ENCODE measurements at regions not wholly inside any gene's neighbourhood (a gene's known extent, or its start where the extent isn't known, plus 50 kb on each side); places are given as distances from the start of the nearest gene placed in this dataset.

DNA sequence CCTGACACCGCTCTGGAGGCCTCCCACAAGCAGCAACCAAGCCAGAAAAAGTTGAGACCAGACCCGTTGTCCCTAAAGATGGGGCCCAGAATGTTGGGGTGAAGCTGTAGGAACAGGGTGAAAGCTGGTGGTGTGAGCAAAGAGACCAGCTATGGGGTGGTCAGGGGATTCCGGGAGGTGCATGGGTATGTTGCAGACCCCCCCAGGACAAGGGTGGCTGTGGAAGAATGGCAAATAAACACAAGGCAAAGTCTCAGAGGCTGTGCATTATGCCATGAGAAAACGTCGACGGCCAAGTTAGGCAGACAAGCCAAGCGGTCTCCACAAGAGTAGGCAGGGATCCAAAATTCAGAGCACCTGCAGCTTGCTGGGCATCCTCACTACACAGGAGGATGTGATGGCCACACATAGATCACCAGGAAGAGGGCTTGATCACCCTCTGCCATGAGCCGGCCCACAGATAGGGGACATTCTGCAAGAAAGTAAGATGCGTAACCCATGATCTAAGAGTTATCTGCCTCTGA is 58.8 kb upstream of the KCNA1 start:
- no peak for ATAC-seq
- TF ChIP-seq ZC3H10 (CRISPR knock-in tag; IDR thresholded peaks at IDR 0.05): no peak
- TF ChIP-seq TCF4 (CRISPR knock-in tag; IDR thresholded peaks at IDR 0.05; ENCODE audit: borderline replicate concordance): no peak
- no peak for TF ChIP-seq ARNTL (CRISPR knock-in tag; IDR thresholded peaks at IDR 0.05; ENCODE audit: borderline replicate concordance, low read depth)
- TF ChIP-seq, protein P1, sequence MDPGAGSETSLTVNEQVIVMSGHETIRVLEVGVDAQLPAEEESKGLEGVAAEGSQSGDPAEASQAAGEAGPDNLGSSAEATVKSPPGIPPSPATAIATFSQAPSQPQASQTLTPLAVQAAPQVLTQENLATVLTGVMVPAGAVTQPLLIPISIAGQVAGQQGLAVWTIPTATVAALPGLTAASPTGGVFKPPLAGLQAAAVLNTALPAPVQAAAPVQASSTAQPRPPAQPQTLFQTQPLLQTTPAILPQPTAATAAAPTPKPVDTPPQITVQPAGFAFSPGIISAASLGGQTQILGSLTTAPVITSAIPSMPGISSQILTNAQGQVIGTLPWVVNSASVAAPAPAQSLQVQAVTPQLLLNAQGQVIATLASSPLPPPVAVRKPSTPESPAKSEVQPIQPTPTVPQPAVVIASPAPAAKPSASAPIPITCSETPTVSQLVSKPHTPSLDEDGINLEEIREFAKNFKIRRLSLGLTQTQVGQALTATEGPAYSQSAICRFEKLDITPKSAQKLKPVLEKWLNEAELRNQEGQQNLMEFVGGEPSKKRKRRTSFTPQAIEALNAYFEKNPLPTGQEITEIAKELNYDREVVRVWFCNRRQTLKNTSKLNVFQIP (CRISPR knock-in tag; IDR thresholded peaks at IDR 0.05; ENCODE audit: borderline replicate concordance, low read depth): no peak
- TF ChIP-seq BACH2 (CRISPR knock-in tag; IDR thresholded peaks at IDR 0.05; ENCODE audit: borderline replicate concordance): no peak
- TF ChIP-seq ZFP3 (CRISPR knock-in tag; IDR thresholded peaks at IDR 0.05): no peak
- TF ChIP-seq OSR1 (CRISPR knock-in tag; IDR thresholded peaks at IDR 0.05): no peak
- no peak for TF ChIP-seq CSDC2 (CRISPR knock-in tag; IDR thresholded peaks at IDR 0.05)

DNA sequence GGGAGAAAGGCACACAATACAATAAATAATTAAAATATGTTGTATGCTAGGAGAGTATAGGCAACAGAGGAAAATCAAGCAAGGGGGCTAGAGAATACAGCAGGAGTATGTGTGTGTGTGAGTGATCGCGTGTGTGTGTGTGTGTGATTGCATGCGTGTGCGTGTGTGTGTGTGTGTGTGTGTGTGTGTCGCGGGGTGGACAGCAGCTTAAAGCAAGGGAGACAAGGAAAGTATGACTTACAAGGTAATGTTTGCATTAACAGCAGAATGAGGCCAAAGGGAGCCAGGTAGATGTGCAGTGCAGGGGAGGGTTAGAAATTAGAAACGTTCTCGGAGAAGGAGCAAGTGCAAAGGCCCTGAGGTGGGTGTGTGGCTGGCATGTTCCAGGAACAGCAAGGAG is 57.4 kb upstream of the KCNA1 start:
- TF ChIP-seq, protein P2, sequence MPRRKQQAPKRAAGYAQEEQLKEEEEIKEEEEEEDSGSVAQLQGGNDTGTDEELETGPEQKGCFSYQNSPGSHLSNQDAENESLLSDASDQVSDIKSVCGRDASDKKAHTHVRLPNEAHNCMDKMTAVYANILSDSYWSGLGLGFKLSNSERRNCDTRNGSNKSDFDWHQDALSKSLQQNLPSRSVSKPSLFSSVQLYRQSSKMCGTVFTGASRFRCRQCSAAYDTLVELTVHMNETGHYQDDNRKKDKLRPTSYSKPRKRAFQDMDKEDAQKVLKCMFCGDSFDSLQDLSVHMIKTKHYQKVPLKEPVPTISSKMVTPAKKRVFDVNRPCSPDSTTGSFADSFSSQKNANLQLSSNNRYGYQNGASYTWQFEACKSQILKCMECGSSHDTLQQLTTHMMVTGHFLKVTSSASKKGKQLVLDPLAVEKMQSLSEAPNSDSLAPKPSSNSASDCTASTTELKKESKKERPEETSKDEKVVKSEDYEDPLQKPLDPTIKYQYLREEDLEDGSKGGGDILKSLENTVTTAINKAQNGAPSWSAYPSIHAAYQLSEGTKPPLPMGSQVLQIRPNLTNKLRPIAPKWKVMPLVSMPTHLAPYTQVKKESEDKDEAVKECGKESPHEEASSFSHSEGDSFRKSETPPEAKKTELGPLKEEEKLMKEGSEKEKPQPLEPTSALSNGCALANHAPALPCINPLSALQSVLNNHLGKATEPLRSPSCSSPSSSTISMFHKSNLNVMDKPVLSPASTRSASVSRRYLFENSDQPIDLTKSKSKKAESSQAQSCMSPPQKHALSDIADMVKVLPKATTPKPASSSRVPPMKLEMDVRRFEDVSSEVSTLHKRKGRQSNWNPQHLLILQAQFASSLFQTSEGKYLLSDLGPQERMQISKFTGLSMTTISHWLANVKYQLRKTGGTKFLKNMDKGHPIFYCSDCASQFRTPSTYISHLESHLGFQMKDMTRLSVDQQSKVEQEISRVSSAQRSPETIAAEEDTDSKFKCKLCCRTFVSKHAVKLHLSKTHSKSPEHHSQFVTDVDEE (CRISPR knock-in tag; IDR thresholded peaks at IDR 0.05): no peak
- TF ChIP-seq, protein P3, sequence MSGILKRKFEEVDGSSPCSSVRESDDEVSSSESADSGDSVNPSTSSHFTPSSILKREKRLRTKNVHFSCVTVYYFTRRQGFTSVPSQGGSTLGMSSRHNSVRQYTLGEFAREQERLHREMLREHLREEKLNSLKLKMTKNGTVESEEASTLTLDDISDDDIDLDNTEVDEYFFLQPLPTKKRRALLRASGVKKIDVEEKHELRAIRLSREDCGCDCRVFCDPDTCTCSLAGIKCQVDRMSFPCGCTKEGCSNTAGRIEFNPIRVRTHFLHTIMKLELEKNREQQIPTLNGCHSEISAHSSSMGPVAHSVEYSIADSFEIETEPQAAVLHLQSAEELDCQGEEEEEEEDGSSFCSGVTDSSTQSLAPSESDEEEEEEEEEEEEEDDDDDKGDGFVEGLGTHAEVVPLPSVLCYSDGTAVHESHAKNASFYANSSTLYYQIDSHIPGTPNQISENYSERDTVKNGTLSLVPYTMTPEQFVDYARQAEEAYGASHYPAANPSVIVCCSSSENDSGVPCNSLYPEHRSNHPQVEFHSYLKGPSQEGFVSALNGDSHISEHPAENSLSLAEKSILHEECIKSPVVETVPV (CRISPR knock-in tag; IDR thresholded peaks at IDR 0.05): no peak
- TF ChIP-seq ZNF8 (CRISPR knock-in tag; IDR thresholded peaks at IDR 0.05) (no peak), PPARA (CRISPR knock-in tag; IDR thresholded peaks at IDR 0.05; ENCODE audit: borderline replicate concordance) (no peak), ZFP30 (CRISPR knock-in tag; IDR thresholded peaks at IDR 0.05) (no peak), RARB (CRISPR knock-in tag; IDR thresholded peaks at IDR 0.05) (no peak), ZC3H10 (CRISPR knock-in tag; IDR thresholded peaks at IDR 0.05) (no peak), ZNF70 (CRISPR knock-in tag; IDR thresholded peaks at IDR 0.05) (no peak), ZNF565 (CRISPR knock-in tag; conservative IDR thresholded peaks at IDR 0.05; ENCODE audit: low read depth) (no peak), CSDC2 (CRISPR knock-in tag; IDR thresholded peaks at IDR 0.05) (no peak), ZFP3 (CRISPR knock-in tag; IDR thresholded peaks at IDR 0.05) (no peak), ESRRG (CRISPR knock-in tag; IDR thresholded peaks at IDR 0.05) (no peak), ISL1 (CRISPR knock-in tag; IDR thresholded peaks at IDR 0.05) (no peak)
- TF ChIP-seq, protein P4, sequence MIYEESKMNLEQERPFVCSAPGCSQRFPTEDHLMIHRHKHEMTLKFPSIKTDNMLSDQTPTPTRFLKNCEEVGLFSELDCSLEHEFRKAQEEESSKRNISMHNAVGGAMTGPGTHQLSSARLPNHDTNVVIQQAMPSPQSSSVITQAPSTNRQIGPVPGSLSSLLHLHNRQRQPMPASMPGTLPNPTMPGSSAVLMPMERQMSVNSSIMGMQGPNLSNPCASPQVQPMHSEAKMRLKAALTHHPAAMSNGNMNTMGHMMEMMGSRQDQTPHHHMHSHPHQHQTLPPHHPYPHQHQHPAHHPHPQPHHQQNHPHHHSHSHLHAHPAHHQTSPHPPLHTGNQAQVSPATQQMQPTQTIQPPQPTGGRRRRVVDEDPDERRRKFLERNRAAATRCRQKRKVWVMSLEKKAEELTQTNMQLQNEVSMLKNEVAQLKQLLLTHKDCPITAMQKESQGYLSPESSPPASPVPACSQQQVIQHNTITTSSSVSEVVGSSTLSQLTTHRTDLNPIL (CRISPR knock-in tag; IDR thresholded peaks at IDR 0.05; ENCODE audit: low read depth): no peak
- TF ChIP-seq, protein P1 (CRISPR knock-in tag; IDR thresholded peaks at IDR 0.05; ENCODE audit: borderline replicate concordance, low read depth): no peak

DNA sequence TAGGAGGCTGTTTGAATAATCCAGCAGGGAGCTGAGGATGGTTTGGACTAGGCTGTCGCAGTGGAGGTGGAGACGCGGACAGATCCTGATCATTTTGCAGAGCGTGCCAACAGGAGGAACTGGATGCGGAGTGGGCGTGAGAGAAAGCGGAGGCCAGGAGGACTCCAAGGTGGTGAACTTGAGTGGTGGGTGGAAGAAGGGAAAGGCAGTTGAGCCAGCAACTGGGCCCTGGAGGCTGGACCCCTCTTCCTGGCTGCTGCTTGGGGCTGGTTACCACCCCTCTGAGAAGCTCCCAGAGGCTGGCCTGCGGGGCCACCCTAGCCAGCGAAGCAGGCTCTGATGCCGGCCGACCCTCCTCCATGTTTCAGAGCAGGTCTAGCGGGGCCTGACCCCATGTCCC is 56.8 kb upstream of the KCNA1 start:
- ATAC-seq: no peak
- TF ChIP-seq TOX (CRISPR knock-in tag; IDR thresholded peaks at IDR 0.05; ENCODE audit: borderline replicate concordance) (no peak), SNAI2 (CRISPR knock-in tag; IDR thresholded peaks at IDR 0.05) (no peak), ZC3H10 (CRISPR knock-in tag; IDR thresholded peaks at IDR 0.05) (no peak), ZNF70 (CRISPR knock-in tag; IDR thresholded peaks at IDR 0.05) (no peak), RARB (CRISPR knock-in tag; IDR thresholded peaks at IDR 0.05) (no peak), ESRRG (CRISPR knock-in tag; IDR thresholded peaks at IDR 0.05) (no peak), ZFP3 (CRISPR knock-in tag; IDR thresholded peaks at IDR 0.05) (no peak), OSR1 (CRISPR knock-in tag; IDR thresholded peaks at IDR 0.05) (no peak)
- TF ChIP-seq, protein P1 (CRISPR knock-in tag; IDR thresholded peaks at IDR 0.05; ENCODE audit: borderline replicate concordance, low read depth): no peak

More for the DNA sequence above, 57.4 kb upstream of the KCNA1 start:
- no peak for ATAC-seq
